ENCODE measurements at regions not wholly inside any gene's neighbourhood (a gene's known extent, or its start where the extent isn't known, plus 50 kb on each side); places are given as distances from the start of the nearest gene placed in this dataset.

DNA sequence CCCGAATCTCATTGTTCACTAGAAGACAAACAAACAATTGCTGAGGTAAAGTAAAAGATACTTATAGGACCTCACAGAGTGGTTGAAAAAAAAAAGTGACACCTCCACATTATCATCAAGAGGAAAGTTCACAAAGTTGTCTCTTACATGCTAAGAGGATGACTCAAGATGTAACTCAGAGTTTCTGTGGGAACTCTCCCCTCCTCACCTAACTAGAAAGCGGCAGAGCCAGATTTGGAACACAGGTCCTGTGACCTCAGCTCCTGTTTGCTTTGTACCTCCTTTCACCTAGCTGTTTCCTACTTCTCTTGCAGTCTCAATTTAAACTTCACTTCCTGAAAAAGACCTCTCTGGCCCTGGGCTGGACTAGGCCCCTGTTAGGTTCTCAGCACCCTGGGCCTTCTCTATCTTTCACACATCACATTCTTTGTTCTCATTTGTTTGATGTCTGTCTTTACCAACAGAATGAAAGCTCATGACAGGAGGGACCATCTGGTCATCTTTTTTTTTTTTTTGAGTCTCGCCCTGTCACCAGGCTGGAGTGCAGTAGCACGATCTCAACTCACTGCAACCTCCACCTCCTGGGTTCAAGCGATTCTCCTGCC lies 60.8 kb downstream of the CD24 start:
- ChIA-PET POLR2A (no interaction called here), CTCF (interaction anchor here (0.7 kb wide), 1 partner anchor 125 kb away, joined by 3 read pairs; no protein-coding TSS in a partner anchor)
- no peak overlapping the region for H3K4me3 Mint-ChIP-seq
- Histone ChIP-seq H3K27ac (ENCODE audit: low read length in 2 of 2) (no peak overlapping the region), H3K79me2 (ENCODE audit: control insufficient read depth, insufficient read depth, low read length) (no peaks in the 10 kb centered on the region), H3K4me3 (ENCODE audit: control extremely low read depth in 1 of 5, extremely low read depth in 1 of 5, insufficient read depth in 1 of 5, low read depth in 2 of 5, low read length in 4 of 5) (no peak overlapping the region), H4K20me1 (ENCODE audit: control insufficient read depth, insufficient read depth, low read length, poor library complexity, severe bottlenecking) (no peaks in the 10 kb centered on the region), H3K4me2 (replicated peaks; ENCODE audit: low read depth, low read length, poor library complexity, severe bottlenecking) (no peak overlapping the region), H3K4me1 (ENCODE audit: control insufficient read depth in 2 of 2, insufficient read depth in 2 of 2, low read length in 2 of 2) (no peaks in the 10 kb centered on the region), H2AFZ (ENCODE audit: insufficient read depth, low read depth, low read length, poor library complexity, severe bottlenecking) (no peak overlapping the region), H3K9ac (ENCODE audit: low read length) (no peak overlapping the region), H3K9me3 (ENCODE audit: control extremely low read depth in 1 of 3, control insufficient read depth in 2 of 3, insufficient read depth in 1 of 3, low read length in 2 of 3) (peaks cover 0 to 5% (median 0%) of the 10 kb centered on the region in 3 donors), H3K27me3 (replicated peaks in 1 of 4; ENCODE audit: control extremely low read depth in 1 of 4, control insufficient read depth in 3 of 4, insufficient read depth in 4 of 4, low read length in 3 of 4) (no peaks in the 10 kb centered on the region), H3K36me3 (replicated peaks in 1 of 2; ENCODE audit: control extremely low read depth in 1 of 2, control insufficient read depth in 1 of 2, extremely low read depth in 1 of 2, insufficient read depth in 2 of 2, low read length in 1 of 2) (no peaks in the 10 kb centered on the region)
- TF ChIP-seq EZH2 (IDR thresholded peaks at IDR 0.05; ENCODE audit: borderline replicate concordance, insufficient read depth, low read depth, low read length, poor library complexity, severe bottlenecking) = no peak
- TF ChIP-seq, protein P1, sequence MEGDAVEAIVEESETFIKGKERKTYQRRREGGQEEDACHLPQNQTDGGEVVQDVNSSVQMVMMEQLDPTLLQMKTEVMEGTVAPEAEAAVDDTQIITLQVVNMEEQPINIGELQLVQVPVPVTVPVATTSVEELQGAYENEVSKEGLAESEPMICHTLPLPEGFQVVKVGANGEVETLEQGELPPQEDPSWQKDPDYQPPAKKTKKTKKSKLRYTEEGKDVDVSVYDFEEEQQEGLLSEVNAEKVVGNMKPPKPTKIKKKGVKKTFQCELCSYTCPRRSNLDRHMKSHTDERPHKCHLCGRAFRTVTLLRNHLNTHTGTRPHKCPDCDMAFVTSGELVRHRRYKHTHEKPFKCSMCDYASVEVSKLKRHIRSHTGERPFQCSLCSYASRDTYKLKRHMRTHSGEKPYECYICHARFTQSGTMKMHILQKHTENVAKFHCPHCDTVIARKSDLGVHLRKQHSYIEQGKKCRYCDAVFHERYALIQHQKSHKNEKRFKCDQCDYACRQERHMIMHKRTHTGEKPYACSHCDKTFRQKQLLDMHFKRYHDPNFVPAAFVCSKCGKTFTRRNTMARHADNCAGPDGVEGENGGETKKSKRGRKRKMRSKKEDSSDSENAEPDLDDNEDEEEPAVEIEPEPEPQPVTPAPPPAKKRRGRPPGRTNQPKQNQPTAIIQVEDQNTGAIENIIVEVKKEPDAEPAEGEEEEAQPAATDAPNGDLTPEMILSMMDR (IDR thresholded peaks at IDR 0.05) = no peak
- intact Hi-C loops (cut with micrococcal nuclease) = no loop called here
- no peaks in the 10 kb centered on the region for H3K9me3 Mint-ChIP-seq (ENCODE audit: insufficient read depth)
- peaks cover 4% of the 10 kb centered on the region for H3K27me3 Mint-ChIP-seq
- WGBS (ENCODE audit: insufficient coverage) = 90% methylated on average over 1 of the region's 5 CpGs
- no peak overlapping the region for H3K27ac Mint-ChIP-seq
- ATAC-seq (ENCODE audit: low read depth) = no peak
- no peak for DNase-seq
- H3K4me1 Mint-ChIP-seq = no peaks in the 10 kb centered on the region

DNA sequence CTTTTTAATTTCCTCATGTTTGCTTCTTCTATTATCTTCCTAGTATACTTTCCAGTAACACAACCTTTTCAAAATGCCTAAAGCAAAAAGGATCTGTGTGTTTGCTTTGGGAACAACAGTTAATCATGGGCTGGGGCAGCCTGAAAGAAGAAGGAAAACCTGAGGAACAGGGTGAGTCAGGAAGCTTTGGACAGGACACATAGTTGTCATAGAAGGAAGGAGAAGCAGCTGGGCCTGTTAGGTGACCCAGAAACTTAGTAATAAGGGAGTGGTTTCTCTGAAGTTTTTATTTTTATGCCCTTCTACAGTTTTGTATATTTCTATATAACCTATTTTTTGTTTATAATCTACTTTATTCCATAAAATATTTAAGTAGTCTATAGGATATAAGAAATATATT lies 61.4 kb downstream of the CD24 start:
- Histone ChIP-seq H3K27ac (ENCODE audit: low read length in 2 of 2) (no peak overlapping the region), H3K79me2 (ENCODE audit: control insufficient read depth, insufficient read depth, low read length) (no peaks in the 10 kb centered on the region), H3K36me3 (replicated peaks in 1 of 2; ENCODE audit: control extremely low read depth in 1 of 2, control insufficient read depth in 1 of 2, extremely low read depth in 1 of 2, insufficient read depth in 2 of 2, low read length in 1 of 2) (no peaks in the 10 kb centered on the region), H2AFZ (ENCODE audit: insufficient read depth, low read depth, low read length, poor library complexity, severe bottlenecking) (no peak overlapping the region), H4K20me1 (ENCODE audit: control insufficient read depth, insufficient read depth, low read length, poor library complexity, severe bottlenecking) (no peaks in the 10 kb centered on the region), H3K4me2 (replicated peaks; ENCODE audit: low read depth, low read length, poor library complexity, severe bottlenecking) (no peak overlapping the region), H3K4me1 (ENCODE audit: control insufficient read depth in 2 of 2, insufficient read depth in 2 of 2, low read length in 2 of 2) (no peaks in the 10 kb centered on the region), H3K9me3 (ENCODE audit: control extremely low read depth in 1 of 3, control insufficient read depth in 2 of 3, insufficient read depth in 1 of 3, low read length in 2 of 3) (peaks cover 0 to 5% (median 0%) of the 10 kb centered on the region in 3 donors), H3K9ac (ENCODE audit: low read length) (no peak overlapping the region), H3K4me3 (ENCODE audit: control extremely low read depth in 1 of 5, extremely low read depth in 1 of 5, insufficient read depth in 1 of 5, low read depth in 2 of 5, low read length in 4 of 5) (no peak overlapping the region), H3K27me3 (replicated peaks in 1 of 4; ENCODE audit: control extremely low read depth in 1 of 4, control insufficient read depth in 3 of 4, insufficient read depth in 4 of 4, low read length in 3 of 4) (no peaks in the 10 kb centered on the region)
- Mint-ChIP-seq H3K27ac (no peak overlapping the region), H3K9me3 (ENCODE audit: insufficient read depth) (no peaks in the 10 kb centered on the region), H3K27me3 (no peaks in the 10 kb centered on the region), H3K4me3 (no peak overlapping the region), H3K4me1 (no peaks in the 10 kb centered on the region)
- no peak for ATAC-seq (ENCODE audit: low read depth)
- no peak for TF ChIP-seq EZH2 (IDR thresholded peaks at IDR 0.05; ENCODE audit: borderline replicate concordance, insufficient read depth, low read depth, low read length, poor library complexity, severe bottlenecking)
- TF ChIP-seq, protein P1 (IDR thresholded peaks at IDR 0.05) = no peak
- POLR2A ChIA-PET = no interaction called here
- no peak for DNase-seq
- CTCF ChIA-PET = no interaction called here
- intact Hi-C loops (cut with micrococcal nuclease) = no loop called here
